Activated T-cell treated with anti-CD3 and anti-CD28 coated beads, Interleukin-2, amount 50 U/mL, for 4 hours (primary cell): ENCODE measurements at regions not wholly inside any gene's neighbourhood (a gene's known extent, or its start where the extent isn't known, plus 50 kb on each side); places are given as distances from the start of the nearest gene placed in this dataset.
"Not testable (repeated sequence)": the region's sequence is repeated elsewhere in the genome, so short reads cannot be mapped to it uniquely, and the experiment has no call there.

Source experiments
- ATAC-seq, 2 donors: fragments of 200-7000 bp; cut with Tn5 transposase; one replicate each; pipeline ENCODE4 v1.10.0; 2021
- DNase-seq: peaks from one replicate; pipeline ENCODE4 v3.0.0-alpha.2; 2020
- H3K27me3 Mint-ChIP-seq: one replicate; pipeline ENCODE4 v1.8.0; 2021; ENCODE audit warnings: low read depth, mixed read lengths
- H3K36me3 Mint-ChIP-seq: one replicate; pipeline ENCODE4 v1.8.0; 2022; ENCODE audit warnings: mixed read lengths; ENCODE audit not compliant: insufficient read depth
- H3K4me1 Mint-ChIP-seq: one replicate; pipeline ENCODE4 v1.8.0; 2021; ENCODE audit warnings: low read depth, mixed read lengths
- H3K4me3 Mint-ChIP-seq: one replicate; pipeline ENCODE4 v1.8.0; 2021; ENCODE audit warnings: mild to moderate bottlenecking, moderate library complexity, mixed read lengths
- H3K9me3 Mint-ChIP-seq: one replicate; pipeline ENCODE4 v1.8.0; 2021; ENCODE audit warnings: mixed read lengths

DNA sequence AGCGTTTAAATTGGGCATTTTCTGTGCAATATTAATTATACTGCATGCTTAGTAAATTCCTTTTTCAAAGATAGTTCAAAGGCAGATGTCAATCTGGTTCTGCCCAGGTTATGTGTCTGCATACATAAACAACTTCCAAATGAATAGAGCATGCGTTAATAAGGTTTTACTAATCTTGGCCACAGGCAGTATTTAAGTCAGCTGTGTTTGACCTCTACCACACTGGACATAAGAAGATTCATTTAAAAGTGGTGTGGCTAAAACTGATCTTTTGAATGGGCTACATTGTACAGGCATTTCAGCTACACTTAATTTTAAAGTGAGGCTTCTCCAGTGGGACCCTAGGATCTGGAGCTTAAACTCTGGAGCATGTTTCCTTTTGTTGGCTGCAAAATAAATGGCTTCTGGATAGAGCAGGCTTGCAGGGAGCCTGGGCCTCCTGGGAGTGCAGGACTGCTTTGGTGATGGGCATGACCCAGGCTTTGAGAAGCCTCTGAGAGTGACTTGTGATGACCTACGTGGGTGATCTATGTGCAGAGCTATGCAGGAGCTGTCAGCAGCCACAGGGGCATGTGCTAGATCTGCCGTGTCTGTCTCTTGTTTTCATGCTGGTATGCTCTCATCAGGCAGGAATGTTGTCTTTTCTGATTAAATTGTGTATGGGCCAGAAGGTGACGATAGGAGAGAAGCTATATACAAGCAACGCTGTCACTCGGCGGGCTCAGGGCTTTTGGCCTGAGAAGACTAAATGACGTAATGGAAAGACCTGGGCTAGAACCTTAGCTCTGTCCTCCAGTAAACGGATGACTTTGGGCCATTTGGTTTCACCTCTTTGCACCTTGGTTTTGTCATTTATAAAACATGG, 331.2 kb downstream of the QKI start:
- H3K4me1 Mint-ChIP-seq = peaks cover 6% of the 10 kb centered on the region
- peaks cover 10% of the 10 kb centered on the region for H3K27me3 Mint-ChIP-seq
- ATAC-seq (no peak), DNase-seq (no peak)
- no peak overlapping the region for H3K4me3 Mint-ChIP-seq
- H3K36me3 Mint-ChIP-seq = no peaks in the 10 kb centered on the region
- H3K9me3 Mint-ChIP-seq = no peaks in the 10 kb centered on the region

DNA sequence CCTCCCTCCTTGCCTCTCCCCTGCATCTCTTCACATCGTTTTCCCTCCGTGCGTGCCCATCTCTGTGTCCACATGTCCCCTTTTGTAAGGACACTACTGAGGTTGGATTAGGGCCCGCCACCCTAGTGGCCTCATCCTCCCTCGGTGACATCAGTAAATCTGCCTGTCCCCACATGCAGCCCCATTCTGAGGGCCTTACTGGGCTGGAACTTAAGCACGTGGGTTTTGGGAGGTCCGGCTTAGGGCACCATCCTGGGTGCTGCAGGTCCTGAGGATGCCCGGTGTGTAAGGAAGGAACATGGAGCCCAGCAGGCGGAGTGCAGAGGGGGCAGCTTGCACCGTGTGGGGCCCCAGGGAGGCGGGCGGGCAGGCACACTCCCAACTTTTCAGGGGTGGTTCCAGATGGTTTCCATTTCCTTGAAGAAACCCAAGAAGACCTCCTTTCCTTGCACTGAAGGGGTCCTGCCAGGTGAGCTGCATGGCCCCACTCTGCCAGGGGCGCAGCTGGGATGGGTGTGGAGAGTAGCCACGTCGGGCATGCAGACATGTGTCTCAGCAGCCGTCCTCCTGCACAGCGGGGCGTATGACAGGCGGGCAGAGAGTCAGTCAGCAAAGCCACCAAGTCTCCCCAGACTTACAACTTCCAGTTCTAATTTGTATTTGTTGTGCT, 329.9 kb downstream of the QKI start:
- Mint-ChIP-seq H3K4me3 (no peak overlapping the region), H3K4me1 (no peaks in the 10 kb centered on the region), H3K27me3 (peaks cover 3% of the 10 kb centered on the region), H3K36me3 (no peaks in the 10 kb centered on the region), H3K9me3 (no peaks in the 10 kb centered on the region)
- no peak for DNase-seq
- no peak for ATAC-seq

DNA sequence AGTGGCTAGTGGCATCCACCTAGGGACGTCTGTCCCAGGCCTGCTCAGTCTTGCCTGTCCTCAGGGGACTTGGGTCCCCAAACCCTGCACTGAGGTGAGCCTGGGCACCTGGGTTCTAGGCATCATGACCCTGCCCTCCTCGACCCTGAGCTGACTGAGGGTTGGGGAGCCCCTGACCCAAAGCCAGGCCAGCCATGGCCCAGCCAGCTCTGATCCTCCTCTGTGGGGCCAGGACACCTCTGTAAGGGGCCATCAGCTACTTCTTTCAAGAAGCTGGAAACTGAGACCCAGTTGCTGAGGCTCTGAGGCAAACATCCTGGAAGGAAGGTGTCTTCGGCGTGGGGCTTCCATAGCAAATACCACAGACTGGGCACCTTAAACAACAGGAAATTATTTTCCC, 329.3 kb downstream of the QKI start:
- Mint-ChIP-seq H3K4me3 (no peak overlapping the region), H3K9me3 (no peaks in the 10 kb centered on the region), H3K27me3 (peaks cover 3% of the 10 kb centered on the region), H3K4me1 (no peaks in the 10 kb centered on the region), H3K36me3 (no peaks in the 10 kb centered on the region)
- ATAC-seq (no peak), DNase-seq (no peak)

DNA sequence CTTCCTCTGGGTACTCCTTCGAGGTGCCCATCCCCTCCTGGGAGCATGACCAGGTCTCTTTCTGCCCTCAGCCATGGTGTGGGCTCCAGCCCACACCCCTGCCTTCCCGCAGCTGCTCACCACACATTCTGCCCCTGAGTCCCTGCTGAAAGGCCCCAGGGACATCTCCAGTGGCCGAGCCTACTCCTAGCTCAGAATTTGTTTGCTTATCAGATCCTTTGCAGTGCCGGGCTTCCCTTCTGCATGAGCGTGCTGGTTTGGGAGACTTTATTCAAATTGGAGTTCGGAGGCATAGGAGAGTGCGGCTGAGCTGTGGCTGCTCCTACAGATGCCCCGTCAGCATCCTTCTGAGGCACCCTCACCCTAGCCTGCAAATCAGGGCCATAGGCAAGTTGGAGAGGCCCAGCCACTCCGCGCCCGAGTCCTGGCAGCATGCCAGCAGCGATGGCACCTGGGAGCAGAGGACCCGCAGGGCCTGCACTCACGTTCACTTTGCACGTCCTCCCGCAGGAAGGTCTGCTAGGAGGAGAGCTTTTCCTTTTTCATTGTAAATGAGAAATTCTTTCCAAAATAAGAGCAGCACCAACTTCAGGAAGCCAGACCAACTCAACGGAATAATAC, 327.3 kb downstream of the QKI start:
- Mint-ChIP-seq H3K4me3 (no peak overlapping the region), H3K9me3 (no peaks in the 10 kb centered on the region), H3K4me1 (no peaks in the 10 kb centered on the region), H3K36me3 (no peaks in the 10 kb centered on the region), H3K27me3 (peaks cover 3% of the 10 kb centered on the region)
- no peak for ATAC-seq
- no peak for DNase-seq

DNA sequence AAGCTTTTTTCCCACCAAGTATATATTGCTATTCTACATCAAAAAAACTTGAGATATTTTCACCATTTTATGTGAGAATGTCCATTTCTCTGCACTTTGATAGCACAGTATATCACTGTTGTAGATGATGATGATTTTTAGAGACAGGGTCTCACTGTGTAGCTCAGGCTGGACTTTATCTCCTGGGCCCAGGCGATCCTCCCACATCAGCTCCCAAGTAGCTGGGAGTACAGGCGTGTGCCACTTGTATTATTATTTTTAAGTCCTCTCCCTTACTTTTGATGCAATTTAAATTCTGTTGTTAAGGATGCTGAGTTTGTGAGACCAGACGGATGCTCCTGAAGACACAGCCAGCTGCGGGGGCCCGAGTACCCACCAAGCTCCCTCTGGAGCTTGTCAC, 326.8 kb downstream of the QKI start:
- Mint-ChIP-seq H3K27me3 (peaks cover 5% of the 10 kb centered on the region), H3K9me3 (no peaks in the 10 kb centered on the region), H3K4me3 (no peak overlapping the region), H3K36me3 (no peaks in the 10 kb centered on the region), H3K4me1 (no peaks in the 10 kb centered on the region)
- no peak for DNase-seq
- ATAC-seq = no peak

DNA sequence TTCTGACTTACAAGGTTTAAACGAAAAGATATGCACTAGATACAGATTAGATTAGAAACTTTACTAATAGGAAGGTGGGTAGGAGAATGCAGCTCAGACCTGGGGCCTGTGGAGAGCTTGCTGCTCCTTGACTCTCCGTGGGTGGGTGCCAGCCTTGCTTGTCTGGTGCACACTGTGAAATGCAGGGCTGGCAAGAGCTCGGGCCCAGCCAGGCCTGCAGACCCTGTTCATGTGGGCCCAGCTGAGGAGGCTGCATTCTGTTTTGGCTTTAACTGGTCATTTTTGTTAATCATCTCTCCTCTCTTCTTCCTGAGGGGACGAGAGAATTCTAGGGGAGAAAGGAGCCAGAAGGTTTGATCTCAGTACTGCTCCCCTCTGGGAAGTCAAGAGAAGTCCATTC, 325.4 kb downstream of the QKI start:
- Mint-ChIP-seq H3K4me3 (no peak overlapping the region), H3K9me3 (no peaks in the 10 kb centered on the region), H3K4me1 (no peaks in the 10 kb centered on the region), H3K36me3 (no peaks in the 10 kb centered on the region), H3K27me3 (peaks cover 2% of the 10 kb centered on the region)
- DNase-seq (no peak), ATAC-seq (no peak)

DNA sequence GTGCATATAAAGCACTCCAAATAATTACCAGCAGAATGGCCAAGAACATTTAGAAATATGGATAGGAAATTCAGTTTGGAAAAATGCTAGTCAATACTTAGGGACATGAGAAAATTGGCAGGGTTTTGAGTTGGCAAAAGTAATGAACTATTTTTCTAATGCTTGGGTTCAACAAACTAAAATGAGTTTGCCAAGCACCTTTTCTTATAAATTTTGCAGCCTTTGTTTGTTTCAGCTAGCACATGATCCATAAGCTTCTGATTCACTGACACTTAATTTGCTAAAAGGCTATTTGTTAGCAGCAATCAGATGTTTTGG, 324.8 kb downstream of the QKI start:
- ATAC-seq (no peak), DNase-seq (no peak)
- H3K27me3 Mint-ChIP-seq = peaks cover 4% of the 10 kb centered on the region
- H3K9me3 Mint-ChIP-seq = no peaks in the 10 kb centered on the region
- H3K4me3 Mint-ChIP-seq = no peak overlapping the region
- no peaks in the 10 kb centered on the region for H3K36me3 Mint-ChIP-seq
- no peaks in the 10 kb centered on the region for H3K4me1 Mint-ChIP-seq

DNA sequence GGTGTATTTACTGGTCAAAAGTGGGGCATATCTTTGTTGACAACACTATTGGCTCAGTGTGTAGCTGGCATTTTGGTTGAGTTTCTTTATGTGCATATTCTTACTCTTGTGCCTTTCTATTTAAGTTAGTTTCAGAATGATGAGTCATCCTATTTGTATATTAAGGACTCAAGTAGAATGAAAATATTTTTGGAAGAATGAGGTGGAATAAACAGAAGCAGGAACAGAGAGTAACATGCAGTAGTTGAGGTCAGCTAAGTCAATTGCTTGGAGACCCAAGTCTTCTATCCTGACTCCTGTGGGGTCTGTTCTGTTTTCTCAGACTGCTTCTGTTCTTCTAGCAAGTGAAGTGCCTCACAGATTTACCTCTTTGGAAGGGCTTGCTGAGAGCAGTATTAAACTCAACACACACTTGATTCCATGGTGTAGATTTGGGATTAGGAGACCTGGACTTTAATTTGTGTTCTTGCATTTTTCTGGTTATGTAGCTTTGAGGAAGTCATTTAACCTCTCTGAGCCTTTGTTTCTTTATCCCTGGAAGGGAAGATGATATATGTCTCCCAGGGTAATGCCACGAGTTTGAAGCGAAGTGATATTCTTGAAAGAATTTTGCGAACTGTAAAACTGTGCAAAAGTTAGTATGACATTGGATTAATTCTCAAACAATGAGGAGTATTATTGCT, 324.3 kb downstream of the QKI start:
- Mint-ChIP-seq H3K4me3 (no peak overlapping the region), H3K9me3 (no peaks in the 10 kb centered on the region), H3K36me3 (no peaks in the 10 kb centered on the region), H3K27me3 (peaks cover 4% of the 10 kb centered on the region), H3K4me1 (no peaks in the 10 kb centered on the region)
- no peak for DNase-seq
- ATAC-seq = no peak

DNA sequence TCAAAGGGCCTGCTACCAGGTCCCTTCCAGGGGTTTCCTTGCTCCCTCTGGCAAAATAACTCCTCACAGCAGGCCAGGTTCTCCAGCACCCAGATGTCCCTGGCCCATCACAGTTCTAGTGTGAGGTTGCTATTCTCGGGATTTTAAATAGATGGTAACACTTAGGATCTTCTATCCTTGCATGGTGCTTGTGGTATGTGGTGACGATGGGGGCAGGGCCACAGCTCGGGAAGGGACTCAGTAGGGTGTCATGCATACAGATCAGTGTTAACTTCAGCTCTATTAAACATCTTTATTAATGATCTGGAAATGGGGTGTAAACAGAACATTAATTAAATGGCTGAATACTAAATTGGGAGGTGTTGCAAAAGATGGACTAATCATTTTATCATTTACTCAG, 323.8 kb downstream of the QKI start:
- H3K4me3 Mint-ChIP-seq = no peak overlapping the region
- peaks cover 6% of the 10 kb centered on the region for H3K27me3 Mint-ChIP-seq
- no peaks in the 10 kb centered on the region for H3K4me1 Mint-ChIP-seq
- no peaks in the 10 kb centered on the region for H3K9me3 Mint-ChIP-seq
- no peaks in the 10 kb centered on the region for H3K36me3 Mint-ChIP-seq
- no peak for DNase-seq
- no peak for ATAC-seq

DNA sequence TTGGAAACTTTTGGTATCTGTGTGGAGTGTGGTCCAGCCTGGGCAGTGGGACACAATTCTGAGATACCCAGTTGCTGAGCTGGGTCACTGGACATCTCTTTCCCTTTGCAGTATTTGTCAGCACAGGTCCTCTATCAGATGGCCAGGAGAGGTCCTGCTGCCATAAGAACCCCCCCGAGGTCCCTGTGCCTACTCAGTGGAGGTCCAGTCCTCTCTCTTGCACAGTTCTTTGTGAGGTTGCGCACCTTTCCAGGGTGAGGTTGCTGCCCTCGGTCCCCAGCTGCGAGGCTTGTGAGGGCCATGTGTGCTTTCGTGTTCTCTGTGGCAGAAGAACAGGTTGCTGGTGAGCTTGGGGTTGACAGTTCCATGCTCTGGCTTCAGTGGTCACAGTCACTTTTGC, 320.6 kb downstream of the QKI start:
- no peaks in the 10 kb centered on the region for H3K4me1 Mint-ChIP-seq
- ATAC-seq (no peak), DNase-seq (no peak)
- H3K9me3 Mint-ChIP-seq = no peaks in the 10 kb centered on the region
- H3K4me3 Mint-ChIP-seq = no peak overlapping the region
- H3K36me3 Mint-ChIP-seq = no peaks in the 10 kb centered on the region
- H3K27me3 Mint-ChIP-seq = peaks cover 6% of the 10 kb centered on the region

DNA sequence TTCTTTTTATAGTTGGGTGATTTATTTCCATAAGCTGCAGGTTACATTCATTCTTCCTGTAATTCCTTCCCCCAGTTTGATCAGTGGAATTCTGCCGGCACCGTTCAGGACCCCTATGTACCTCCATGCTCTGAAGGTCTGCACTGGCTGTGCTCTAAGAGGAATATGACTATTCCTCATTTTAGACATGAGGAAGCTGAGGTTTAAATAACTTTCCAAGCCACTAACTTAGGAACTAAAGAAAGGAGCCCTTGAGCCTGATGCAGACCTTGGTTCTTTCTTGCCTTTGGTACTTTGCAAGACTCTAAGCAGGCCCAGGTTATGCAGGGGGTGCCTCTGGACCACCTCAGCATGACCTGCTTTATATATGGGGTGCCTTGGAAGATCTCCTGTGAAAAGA, 318.5 kb downstream of the QKI start:
- Mint-ChIP-seq H3K4me1 (no peaks in the 10 kb centered on the region), H3K4me3 (no peak overlapping the region), H3K9me3 (no peaks in the 10 kb centered on the region), H3K36me3 (no peaks in the 10 kb centered on the region), H3K27me3 (peaks cover 6% of the 10 kb centered on the region)
- ATAC-seq (no peak), DNase-seq (no peak)

DNA sequence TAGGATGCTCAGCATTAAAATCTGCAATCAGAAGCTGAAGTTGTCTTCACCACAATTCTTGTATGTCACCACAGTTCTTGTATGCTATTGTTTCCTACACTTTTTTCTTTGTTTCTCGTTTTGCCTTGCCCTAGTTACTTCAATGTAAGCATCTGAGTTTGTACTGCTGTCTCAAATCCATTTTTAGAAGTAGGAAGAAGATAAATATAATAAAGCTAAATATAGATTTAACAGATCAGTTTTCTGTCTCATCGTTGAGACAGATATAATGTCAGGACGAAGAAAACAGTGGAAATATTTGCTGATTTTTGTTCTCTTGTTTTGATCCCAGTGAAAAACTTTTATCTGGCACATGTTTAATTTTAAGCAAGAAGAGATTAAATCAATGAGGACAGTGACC, 318.0 kb downstream of the QKI start:
- peaks cover 6% of the 10 kb centered on the region for H3K27me3 Mint-ChIP-seq
- no peak overlapping the region for H3K4me3 Mint-ChIP-seq
- no peak for DNase-seq
- no peak for ATAC-seq
- H3K4me1 Mint-ChIP-seq = no peaks in the 10 kb centered on the region
- no peaks in the 10 kb centered on the region for H3K36me3 Mint-ChIP-seq
- no peaks in the 10 kb centered on the region for H3K9me3 Mint-ChIP-seq

DNA sequence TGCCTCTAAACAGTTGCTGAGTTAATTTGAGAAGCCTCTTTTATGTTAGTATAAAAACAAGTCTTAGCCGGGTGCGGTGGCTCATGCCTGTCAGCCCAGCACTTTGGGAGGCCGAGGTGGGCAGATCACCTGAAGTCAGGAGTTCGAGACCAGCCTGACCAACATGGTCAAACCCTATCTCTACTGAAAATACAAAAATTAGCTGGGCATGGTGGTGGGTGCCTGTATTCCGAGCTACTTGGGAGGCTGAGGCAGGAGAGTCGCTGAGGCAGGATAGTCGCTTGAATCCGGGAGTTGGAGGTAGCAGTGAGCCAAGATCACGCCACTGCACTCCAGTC, 317.5 kb downstream of the QKI start:
- H3K4me3 Mint-ChIP-seq, DNase-seq, H3K4me1 Mint-ChIP-seq, ATAC-seq, H3K36me3 Mint-ChIP-seq, H3K9me3 Mint-ChIP-seq, H3K27me3 Mint-ChIP-seq: not testable (repeated sequence)

DNA sequence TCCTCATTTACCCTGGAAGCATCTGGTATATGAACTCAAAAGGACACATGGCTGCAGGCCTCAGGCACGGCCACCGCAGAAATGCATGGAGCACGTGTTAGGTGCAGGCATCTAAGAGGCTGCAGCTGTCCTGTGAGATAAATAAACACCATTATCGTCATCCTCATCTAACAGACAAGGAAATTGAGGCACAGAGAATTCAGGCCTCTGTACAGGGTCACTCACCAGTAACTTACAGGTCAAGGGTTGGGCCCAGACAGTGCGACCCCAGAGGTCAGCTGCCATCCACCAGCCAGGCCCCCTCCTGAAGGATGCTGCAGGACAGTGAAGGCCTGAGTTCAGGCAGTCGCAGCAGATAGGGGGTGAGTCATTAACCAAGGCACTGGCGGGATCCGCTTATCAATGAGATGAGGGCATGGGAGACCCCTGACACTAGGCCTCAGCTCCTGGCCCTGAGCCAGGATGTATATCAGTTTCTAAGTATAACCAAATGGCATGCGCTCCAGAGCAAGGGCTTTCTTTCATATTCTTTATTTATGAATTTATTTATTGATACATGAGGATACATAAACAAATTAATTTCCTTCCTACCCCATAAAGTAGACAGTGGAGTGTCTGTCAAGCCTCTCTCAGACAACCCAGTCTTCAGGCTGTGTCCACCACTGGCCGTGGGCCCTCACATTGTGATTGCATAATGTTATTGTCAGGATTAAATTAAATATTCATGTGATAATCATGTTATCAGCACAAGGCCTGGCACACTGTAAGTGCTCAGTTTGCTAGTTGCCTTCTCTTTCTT, 316.9 kb downstream of the QKI start:
- Mint-ChIP-seq H3K9me3 (no peaks in the 10 kb centered on the region), H3K4me1 (no peaks in the 10 kb centered on the region), H3K36me3 (no peaks in the 10 kb centered on the region), H3K27me3 (peaks cover 4% of the 10 kb centered on the region), H3K4me3 (no peak overlapping the region)
- no peak for ATAC-seq
- DNase-seq = no peak
